ENCODE measurements at regions not wholly inside any gene's neighbourhood (a gene's known extent, or its start where the extent isn't known, plus 50 kb on each side); places are given as distances from the start of the nearest gene placed in this dataset.

GRCh38 chr14:71397371-71397770 is 490.1 kb downstream of the PCNX1 start:
- TF ChIP-seq CTCF (conservative IDR thresholded peaks at IDR 0.05; ENCODE audit: low read length) = no peak
- TF ChIP-seq EZH2phosphoT487 (IDR thresholded peaks at IDR 0.05; ENCODE audit: borderline replicate concordance, low read depth, low read length) = no peak
